H9 (cell line): ENCODE measurements at regions not wholly inside any gene's neighbourhood (a gene's known extent, or its start where the extent isn't known, plus 50 kb on each side); places are given as distances from the start of the nearest gene placed in this dataset.

Experiments
- DNase-seq: peaks from one replicate; pipeline ENCODE4 v3.0.0-alpha.2; 2017
- H2AFZ ChIP-seq: one replicate; pipeline ENCODE4 v1.6.1; 2013; ENCODE audit warnings: mild to moderate bottlenecking, low read length, control low read depth, moderate library complexity
- H2AK5ac ChIP-seq: 2 replicates; pipeline ENCODE4 v1.6.1; 2013; ENCODE audit warnings: low read length, control low read depth, mixed read lengths; ENCODE audit not compliant: insufficient read length
- H2BK120ac ChIP-seq: one replicate; pipeline ENCODE4 v1.6.1; 2013; ENCODE audit warnings: low read depth, mild to moderate bottlenecking, low read length, control low read depth, inconsistent platforms; ENCODE audit not compliant: poor library complexity, severe bottlenecking
- H2BK12ac ChIP-seq: 2 replicates; pipeline ENCODE4 v1.6.1; 2013; ENCODE audit warnings: low read length, control low read depth, mixed read lengths, low read depth; ENCODE audit not compliant: insufficient read length
- H2BK15ac ChIP-seq: 2 replicates; pipeline ENCODE4 v1.6.1; 2013; ENCODE audit warnings: low read depth, low read length, control low read depth
- H2BK20ac ChIP-seq: one replicate; pipeline ENCODE4 v1.6.1; 2013; ENCODE audit warnings: low read depth, mild to moderate bottlenecking, low read length, control low read depth, inconsistent platforms; ENCODE audit not compliant: poor library complexity, severe bottlenecking
- H2BK5ac ChIP-seq: 2 replicates; pipeline ENCODE4 v1.6.1; 2013; ENCODE audit warnings: low read length, control low read depth, mixed read lengths; ENCODE audit not compliant: insufficient read length
- H3K14ac ChIP-seq: 2 replicates; pipeline ENCODE4 v1.6.1; 2013; ENCODE audit warnings: low read length, control low read depth; ENCODE audit not compliant: insufficient read depth
- H3K18ac ChIP-seq: 2 replicates; pipeline ENCODE4 v1.6.1; 2013; ENCODE audit warnings: low read depth, mild to moderate bottlenecking, mixed read lengths, low read length, control low read depth; ENCODE audit not compliant: insufficient read length
- H3K23ac ChIP-seq: 2 replicates; pipeline ENCODE4 v1.6.1; 2013; ENCODE audit warnings: low read length, control low read depth, mixed read lengths, low read depth; ENCODE audit not compliant: insufficient read length
- H3K23me2 ChIP-seq: 2 replicates; pipeline ENCODE4 v1.6.1; 2013; ENCODE audit warnings: low read depth, mild to moderate bottlenecking, mixed read lengths, low read length, control low read depth; ENCODE audit not compliant: insufficient read length, poor library complexity, severe bottlenecking
- H3K27ac ChIP-seq: 2 replicates; pipeline ENCODE4 v1.5.1; 2013; ENCODE audit warnings: low read length, control low read depth, mixed read lengths, low read depth; ENCODE audit not compliant: insufficient read length
- H3K27me3 ChIP-seq: 2 replicates; pipeline ENCODE4 v1.6.1; 2013; ENCODE audit warnings: low read length, control low read depth, inconsistent platforms; ENCODE audit not compliant: insufficient read depth
- H3K4ac ChIP-seq: 2 replicates; pipeline ENCODE4 v1.6.1; 2013; ENCODE audit warnings: low read depth, mild to moderate bottlenecking, control low read depth, inconsistent platforms, low read length, moderate library complexity
- H3K4me1 ChIP-seq: 2 replicates; pipeline ENCODE4 v1.6.1; 2013; ENCODE audit warnings: low read length, control low read depth, inconsistent platforms; ENCODE audit not compliant: insufficient read depth
- H3K4me2 ChIP-seq: 2 replicates; pipeline ENCODE4 v1.6.1; 2013; ENCODE audit warnings: low read length, control low read depth, mixed read lengths; ENCODE audit not compliant: insufficient read length, insufficient read depth
- H3K56ac ChIP-seq: 2 replicates; pipeline ENCODE4 v1.6.1; 2013; ENCODE audit warnings: low read depth, mild to moderate bottlenecking, mixed read lengths, low read length, control low read depth; ENCODE audit not compliant: insufficient read length
- H3K79me1 ChIP-seq: 2 replicates; pipeline ENCODE4 v1.6.1; 2013; ENCODE audit warnings: low read depth, mild to moderate bottlenecking, moderate library complexity, low read length, control low read depth, inconsistent platforms; ENCODE audit not compliant: insufficient read depth, poor library complexity, severe bottlenecking
- H3K79me2 ChIP-seq: 2 replicates; pipeline ENCODE4 v1.6.1; 2013; ENCODE audit warnings: low read length, control low read depth, inconsistent platforms; ENCODE audit not compliant: insufficient read depth
- H3K9ac ChIP-seq: 2 replicates; pipeline ENCODE4 v1.6.1; 2013; ENCODE audit warnings: low read length, control low read depth, mixed read lengths; ENCODE audit not compliant: insufficient read length; ENCODE audit errors: extremely low read depth
- H3K9me3 ChIP-seq: one replicate; pipeline ENCODE4 v1.6.1; 2013; ENCODE audit warnings: low read depth, low read length, inconsistent platforms; ENCODE audit not compliant: control insufficient read depth
- H3T11ph ChIP-seq: one replicate; pipeline ENCODE4 v1.6.1; 2013; ENCODE audit warnings: mild to moderate bottlenecking, low read length, control low read depth, inconsistent platforms
- H4K20me1 ChIP-seq: one replicate; pipeline ENCODE4 v1.6.1; 2013; ENCODE audit not compliant: control insufficient read depth, insufficient read length, insufficient read depth
- H4K5ac ChIP-seq: 2 replicates; pipeline ENCODE4 v1.6.1; 2013; ENCODE audit warnings: low read depth, mild to moderate bottlenecking, mixed read lengths, low read length, control low read depth; ENCODE audit not compliant: insufficient read length
- H4K8ac ChIP-seq: replicated peaks from 2 replicates; pipeline ENCODE4 v1.6.1; 2013; ENCODE audit warnings: low read length, control low read depth, mixed read lengths, low read depth; ENCODE audit not compliant: insufficient read length
- H4K91ac ChIP-seq: 2 replicates; pipeline ENCODE4 v1.6.1; 2013; ENCODE audit warnings: low read depth, mild to moderate bottlenecking, moderate library complexity, mixed read lengths, low read length, control low read depth; ENCODE audit not compliant: insufficient read length
- H3K27ac Mint-ChIP-seq, 3 experiments: 2 replicates in 2 of 3; 3 replicates in 1 of 3; pipeline ENCODE4 v1.8.0; 2020 to 2021; ENCODE audit warnings: mixed read lengths in 3 of 3, mild to moderate bottlenecking in 1 of 3, moderate library complexity in 1 of 3
- H3K27me3 Mint-ChIP-seq: 2 replicates; pipeline ENCODE4 v1.8.0; 2021; ENCODE audit warnings: low read depth, mild to moderate bottlenecking, moderate library complexity, mixed read lengths
- H3K36me3 Mint-ChIP-seq, 3 experiments: 2 replicates in 2 of 3; 3 replicates in 1 of 3; pipeline ENCODE4 v1.8.0; 2020 to 2021; ENCODE audit warnings: low read depth in 3 of 3, mixed read lengths in 3 of 3; ENCODE audit not compliant: insufficient read depth in 1 of 3
- H3K4me1 Mint-ChIP-seq, 2 experiments: 2 replicates each; pipeline ENCODE4 v1.8.0; 2020; ENCODE audit warnings: mixed read lengths in 2 of 2
- H3K4me3 Mint-ChIP-seq, 2 experiments: 2 replicates in 1 of 2; 3 replicates in 1 of 2; pipeline ENCODE4 v1.8.0; 2020 to 2021; ENCODE audit warnings: mild to moderate bottlenecking in 2 of 2, mixed read lengths in 2 of 2, moderate library complexity in 1 of 2
- H3K9me3 Mint-ChIP-seq, 2 experiments: 2 replicates in 1 of 2; 3 replicates in 1 of 2; pipeline ENCODE4 v1.8.0; 2020; ENCODE audit warnings: mild to moderate bottlenecking in 2 of 2, mixed read lengths in 2 of 2, moderate library complexity in 1 of 2
- CTCF ChIP-seq: fragments of 200-600 bp; sonication (generic); conservative IDR thresholded peaks from 3 replicates; pipeline ENCODE4 v1.8.0; 2021; ENCODE audit warnings: antibody characterized with exemption, mild to moderate bottlenecking
- WGBS: extraction: QIAGEN DNeasy Blood & Tissue Kit; methylation state at CpG from one replicate; pipeline ENCODE4 v1.1.7; 2013; ENCODE audit warnings: missing lambda C conversion rate, low lambda C conversion rate, mixed read lengths; ENCODE audit not compliant: insufficient read length; ENCODE audit errors: extremely low coverage; 5-methylcytosine and 5-hydroxymethylcytosine counted together

- H2BK20ac ChIP-seq: no peak overlapping the region
- no peak overlapping the region for H4K91ac ChIP-seq
- Mint-ChIP-seq H3K27ac (no peak overlapping the region), H3K36me3 (no peaks in the 10 kb centered on the region), H3K27me3 (no peaks in the 10 kb centered on the region), H3K4me1 (no peaks in the 10 kb centered on the region), H3K9me3 (no peaks in the 10 kb centered on the region; a peak in 1 of 5 replicates), H3K4me3 (no peak overlapping the region)
- H2AFZ ChIP-seq: no peak overlapping the region
- H3K4me1 ChIP-seq: no peaks in the 10 kb centered on the region
- no peak overlapping the region for H4K5ac ChIP-seq
- no peaks in the 10 kb centered on the region for H3K9me3 ChIP-seq
- no peak overlapping the region for H3K56ac ChIP-seq
- H2AK5ac ChIP-seq: no peak overlapping the region
- H2BK120ac ChIP-seq: no peak overlapping the region
- H2BK12ac ChIP-seq: no peak overlapping the region
- H3K23ac ChIP-seq: no peak overlapping the region
- no peak overlapping the region for H3T11ph ChIP-seq
- H3K23me2 ChIP-seq: no peaks in the 10 kb centered on the region
- TF ChIP-seq CTCF: no peak
- no peaks in the 10 kb centered on the region for H3K27me3 ChIP-seq
- no peak for DNase-seq
- no peaks in the 10 kb centered on the region for H3K79me1 ChIP-seq
- no peak overlapping the region for H3K27ac ChIP-seq
- no peak overlapping the region for H3K18ac ChIP-seq
- no peaks in the 10 kb centered on the region for H3K79me2 ChIP-seq
- no peak overlapping the region for H3K4me2 ChIP-seq
- no peak overlapping the region for H2BK5ac ChIP-seq
- no peak overlapping the region for H3K9ac ChIP-seq
- H4K20me1 ChIP-seq: no peaks in the 10 kb centered on the region
- no peak overlapping the region for H2BK15ac ChIP-seq
- H4K8ac ChIP-seq: no peak overlapping the region
- H3K14ac ChIP-seq: no peak overlapping the region
- WGBS: no CpG with 5 or more reads among the region's 9 CpGs
- no peak overlapping the region for H3K4ac ChIP-seq
These were observed 1180.8 kb downstream of the FSTL5 start for GRCh38 chr4:160983035-160983434.
